A549 (cell line): ENCODE measurements at regions not wholly inside any gene's neighbourhood (a gene's known extent, or its start where the extent isn't known, plus 50 kb on each side); places are given as distances from the start of the nearest gene placed in this dataset.

ENCODE experiments used
- CTCF ChIP-seq: fragments of >200 bp; sonication (Bioruptor Twin); formaldehyde crosslinking; IDR thresholded peaks from 3 replicates; pipeline ENCODE4 v1.5.1; 2016
- EP300 ChIP-seq, 2 experiments: fragments of >200 bp; sonication (Bioruptor Twin); formaldehyde crosslinking; IDR thresholded peaks; 2 replicates in 1 of 2; 3 replicates in 1 of 2; pipeline ENCODE4 v1.6.1; 2016 to 2017
- HMGXB4 ChIP-seq: fragments of 250-450 bp; sonication (Bioruptor Pico); IDR thresholded peaks from 2 replicates; pipeline ENCODE4 v1.5.0; 2021; ENCODE audit warnings: mild to moderate bottlenecking, moderate library complexity, borderline replicate concordance
- MAZ ChIP-seq: fragments of 150-350 bp; IDR thresholded peaks from 2 replicates; pipeline ENCODE4 v1.6.1; 2014; ENCODE audit warnings: antibody characterized with exemption, low read depth, low read length, borderline replicate concordance
- PBX3 ChIP-seq: IDR thresholded peaks from 2 replicates; pipeline ENCODE4 v1.6.1; 2012
- POLR2A ChIP-seq: IDR thresholded peaks from 2 replicates; pipeline ENCODE4 v1.6.1; 2012; ENCODE audit warnings: mild to moderate bottlenecking, low read length
- RARB ChIP-seq: fragments of 250-450 bp; sonication (Bioruptor Pico); IDR thresholded peaks from 2 replicates; pipeline ENCODE4 v1.8.0; 2021; ENCODE audit warnings: mild to moderate bottlenecking, moderate library complexity
- RNF2 ChIP-seq: fragments of 200-600 bp; sonication (generic); IDR thresholded peaks from 2 replicates; pipeline ENCODE4 v1.6.1; 2016; ENCODE audit warnings: low read depth, mild to moderate bottlenecking, antibody characterized with exemption, moderate library complexity, borderline replicate concordance
- SMC3 ChIP-seq: fragments of >200 bp; sonication (Bioruptor Twin); formaldehyde crosslinking; IDR thresholded peaks from 3 replicates; pipeline ENCODE4 v1.6.1; 2018; ENCODE audit warnings: inconsistent platforms
- USF2 ChIP-seq: fragments of 450-650 bp; IDR thresholded peaks from 2 replicates; pipeline ENCODE4 v1.6.1; 2014; ENCODE audit warnings: antibody characterized with exemption

GRCh38 chr1:82266351-82266750 lies 465.6 kb downstream of the ADGRL2 start:
- TF ChIP-seq CTCF = no peak
- no peak for TF ChIP-seq POLR2A
- TF ChIP-seq USF2 = no peak
- TF ChIP-seq SMC3 = no peak
- TF ChIP-seq HMGXB4 = no peak
- no peak for TF ChIP-seq EP300 (IDR thresholded peaks at IDR 0.05)
- TF ChIP-seq MAZ = no peak
- TF ChIP-seq RARB (CRISPR knock-in tag) = no peak
- TF ChIP-seq PBX3 = no peak
- TF ChIP-seq RNF2 = no peak
